Mesothelial cell of epicardium (in vitro differentiated cells): ENCODE measurements at regions not wholly inside any gene's neighbourhood (a gene's known extent, or its start where the extent isn't known, plus 50 kb on each side); places are given as distances from the start of the nearest gene placed in this dataset.

Source experiments
- DNase-seq, 2 experiments: peaks; one replicate each; pipeline ENCODE4 v3.0.0; 2021; ENCODE audit warnings: low spot score in 2 of 2; ENCODE audit not compliant: unreplicated experiment in 2 of 2
- H3K27ac Mint-ChIP-seq: 2 replicates; pipeline ENCODE4 v1.8.0; 2021; ENCODE audit warnings: mixed read lengths
- H3K27me3 Mint-ChIP-seq: 2 replicates; pipeline ENCODE4 v1.8.0; 2021; ENCODE audit warnings: low read depth, mixed read lengths
- H3K36me3 Mint-ChIP-seq: 2 replicates; pipeline ENCODE4 v1.8.0; 2021; ENCODE audit warnings: mixed read lengths
- H3K4me1 Mint-ChIP-seq: 2 replicates; pipeline ENCODE4 v1.8.0; 2021; ENCODE audit warnings: mixed read lengths
- H3K4me3 Mint-ChIP-seq: 2 replicates; pipeline ENCODE4 v1.8.0; 2021; ENCODE audit warnings: mild to moderate bottlenecking, moderate library complexity, mixed read lengths
- H3K9me3 Mint-ChIP-seq: 2 replicates; pipeline ENCODE4 v1.8.0; 2021; ENCODE audit warnings: mixed read lengths
- CTCF ChIP-seq: fragments of 200-600 bp; sonication (generic); IDR thresholded peaks from one replicate; pipeline ENCODE4 v1.5.0; 2021; ENCODE audit warnings: antibody characterized with exemption; ENCODE audit not compliant: unreplicated experiment

- no peak for DNase-seq
- Mint-ChIP-seq H3K4me1 (peaks cover 24% of the 10 kb centered on the region), H3K4me3 (no peak overlapping the region), H3K27me3 (peaks cover 23% of the 10 kb centered on the region), H3K9me3 (peaks cover 5% of the 10 kb centered on the region), H3K36me3 (no peaks in the 10 kb centered on the region), H3K27ac (no peak overlapping the region)
- no peak for TF ChIP-seq CTCF
Observed at GRCh38 chr10:128546651-128547165, 420.5 kb upstream of the MKI67 start.

GRCh38 chr10:128549101-128549608 lies 422.9 kb upstream of the MKI67 start:
- no peaks in the 10 kb centered on the region for H3K36me3 Mint-ChIP-seq
- TF ChIP-seq CTCF = no peak
- H3K27me3 Mint-ChIP-seq = peaks cover 6% of the 10 kb centered on the region
- peaks cover 4% of the 10 kb centered on the region for H3K4me1 Mint-ChIP-seq
- peaks cover 8% of the 10 kb centered on the region for H3K9me3 Mint-ChIP-seq
- no peak overlapping the region for H3K4me3 Mint-ChIP-seq
- no peak overlapping the region for H3K27ac Mint-ChIP-seq
- no peak for DNase-seq

GRCh38 chr10:128550045-128550444 lies 423.8 kb upstream of the MKI67 start:
- H3K9me3 Mint-ChIP-seq = peaks cover 10% of the 10 kb centered on the region
- peaks cover 5% of the 10 kb centered on the region for H3K27me3 Mint-ChIP-seq
- DNase-seq = no peak
- H3K27ac Mint-ChIP-seq = no peak overlapping the region
- peaks cover 2% of the 10 kb centered on the region for H3K4me1 Mint-ChIP-seq
- no peak overlapping the region for H3K4me3 Mint-ChIP-seq
- no peaks in the 10 kb centered on the region for H3K36me3 Mint-ChIP-seq
- no peak for TF ChIP-seq CTCF

- Mint-ChIP-seq H3K36me3 (no peaks in the 10 kb centered on the region), H3K4me3 (no peak overlapping the region), H3K27me3 (peaks cover 7% of the 10 kb centered on the region), H3K4me1 (peaks cover 2% of the 10 kb centered on the region), H3K27ac (no peak overlapping the region), H3K9me3 (peaks cover 10% of the 10 kb centered on the region)
- TF ChIP-seq CTCF = no peak
- no peak for DNase-seq
Observed at GRCh38 chr10:128551475-128551874, 425.3 kb upstream of the MKI67 start.

- H3K4me3 Mint-ChIP-seq = no peak overlapping the region
- no peak for TF ChIP-seq CTCF
- no peak for DNase-seq
- no peaks in the 10 kb centered on the region for H3K36me3 Mint-ChIP-seq
- H3K27me3 Mint-ChIP-seq = peaks cover 17% of the 10 kb centered on the region
- peaks cover 10% of the 10 kb centered on the region for H3K9me3 Mint-ChIP-seq
- H3K4me1 Mint-ChIP-seq = no peaks in the 10 kb centered on the region
- no peak overlapping the region for H3K27ac Mint-ChIP-seq
Observed at GRCh38 chr10:128553755-128554154, 427.5 kb upstream of the MKI67 start.
